GM21723 (cell line): ENCODE measurements at regions not wholly inside any gene's neighbourhood (a gene's known extent, or its start where the extent isn't known, plus 50 kb on each side); places are given as distances from the start of the nearest gene placed in this dataset.
A peak's percentile ranks its signal among the peaks of the same experiment; 100 is the strongest.
"Not testable (repeated sequence)": the region's sequence is repeated elsewhere in the genome, so short reads cannot be mapped to it uniquely, and the experiment has no call there.

Experiments used
- ATAC-seq: cut with Tn5 transposase; IDR thresholded peaks from one replicate; pipeline ENCODE4 v1.9.1; 2021; ENCODE audit warnings: mild to moderate bottlenecking, moderate library complexity; ENCODE audit not compliant: unreplicated experiment

GRCh38 chr5:91315701-91316100, 67.4 kb downstream of the ARRDC3 start:
- ATAC-seq = no peak

GRCh38 chr5:91313757-91314673, 69.1 kb downstream of the ARRDC3 start:
- ATAC-seq = peak; percentile 45

DNA sequence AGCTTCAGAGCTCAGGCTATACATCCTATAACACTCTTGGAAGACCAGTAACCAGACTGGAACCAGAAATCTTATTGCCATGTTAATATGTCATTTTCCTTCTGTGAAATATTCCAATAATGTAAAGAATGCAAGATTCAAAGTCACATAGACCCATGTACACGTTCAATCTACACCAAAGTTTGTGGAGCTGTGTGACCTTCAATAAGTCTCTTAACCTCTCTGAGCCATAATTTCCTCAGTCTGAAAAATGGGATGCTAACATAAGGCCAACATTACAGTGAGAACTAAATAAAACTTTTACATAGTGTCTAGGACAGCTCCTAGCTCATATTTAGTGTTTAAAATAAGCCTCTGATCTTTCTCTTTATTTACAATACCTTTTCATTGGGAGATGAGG, 70.4 kb downstream of the ARRDC3 start:
- ATAC-seq = no peak

- peak; percentile 92 for ATAC-seq
Measured at GRCh38 chr5:91311697-91312501, 71.2 kb downstream of the ARRDC3 start.

DNA sequence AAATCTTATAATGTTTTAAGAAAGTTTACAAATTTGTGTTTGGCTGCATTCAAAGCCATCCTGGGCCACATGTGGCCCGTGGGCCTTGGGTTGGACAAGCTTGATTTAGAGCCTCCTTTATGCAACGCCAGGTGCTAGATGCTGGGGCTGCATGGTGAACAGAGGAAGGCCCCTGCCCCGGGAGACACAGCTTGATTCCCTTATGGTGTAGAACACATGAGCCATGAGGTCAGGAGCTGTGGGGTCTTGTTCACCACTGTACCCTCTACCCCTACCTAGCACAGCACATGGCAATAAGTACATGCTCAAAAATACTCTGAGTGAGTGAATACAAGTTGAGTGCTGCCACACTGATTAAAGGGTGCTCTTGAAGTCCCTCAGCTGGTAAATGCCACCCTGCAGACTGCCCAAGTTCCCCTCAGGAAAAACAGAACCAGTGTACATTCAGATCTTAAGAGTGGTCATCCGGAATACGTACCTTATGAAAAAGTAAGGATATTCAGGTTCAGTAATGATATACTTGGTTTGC, 71.9 kb downstream of the ARRDC3 start:
- peak; percentile 22 for ATAC-seq

- ATAC-seq = not testable (repeated sequence)
Measured at GRCh38 chr5:91308157-91308556, 75.0 kb downstream of the ARRDC3 start.

GRCh38 chr5:91307048-91307447, 76.1 kb downstream of the ARRDC3 start:
- no peak for ATAC-seq

DNA sequence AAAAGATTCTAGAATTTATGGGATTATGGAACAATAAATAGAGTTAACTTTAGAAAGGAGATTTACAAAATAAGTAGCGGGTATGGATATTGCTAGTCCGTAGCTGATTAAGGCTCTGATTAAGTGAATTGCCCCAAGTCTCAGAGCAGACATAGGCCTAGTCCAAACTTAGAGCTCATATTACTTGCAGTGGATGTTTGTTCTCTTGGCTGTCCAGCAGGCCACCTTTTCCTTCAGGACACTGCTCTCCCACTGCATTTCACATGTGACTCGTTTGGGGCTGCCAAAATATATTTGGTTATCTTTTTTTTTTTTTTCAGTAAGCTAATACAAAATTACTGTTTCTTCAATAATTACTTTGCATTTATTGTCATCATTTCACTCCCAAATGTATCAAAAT, 76.6 kb downstream of the ARRDC3 start:
- ATAC-seq = no peak

DNA sequence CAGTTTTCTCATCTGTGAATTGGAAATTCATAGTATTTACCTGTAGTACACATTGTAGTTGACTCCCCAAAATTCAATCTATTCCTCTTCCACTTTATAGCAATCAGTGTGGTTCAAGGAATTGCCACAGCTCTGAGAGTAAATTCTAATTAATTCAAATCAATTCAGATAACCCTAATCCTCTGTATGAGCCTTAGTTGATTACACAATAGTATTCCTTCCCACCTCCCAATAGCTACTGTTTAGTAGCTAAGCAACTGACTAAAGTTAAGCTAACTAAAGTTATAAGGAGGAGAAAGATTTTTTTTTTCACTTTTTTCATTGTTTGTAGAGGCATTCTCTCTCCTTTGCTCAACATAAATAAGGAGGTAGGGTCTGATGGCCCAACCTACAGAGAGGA, 77.5 kb downstream of the ARRDC3 start:
- ATAC-seq = no peak

DNA sequence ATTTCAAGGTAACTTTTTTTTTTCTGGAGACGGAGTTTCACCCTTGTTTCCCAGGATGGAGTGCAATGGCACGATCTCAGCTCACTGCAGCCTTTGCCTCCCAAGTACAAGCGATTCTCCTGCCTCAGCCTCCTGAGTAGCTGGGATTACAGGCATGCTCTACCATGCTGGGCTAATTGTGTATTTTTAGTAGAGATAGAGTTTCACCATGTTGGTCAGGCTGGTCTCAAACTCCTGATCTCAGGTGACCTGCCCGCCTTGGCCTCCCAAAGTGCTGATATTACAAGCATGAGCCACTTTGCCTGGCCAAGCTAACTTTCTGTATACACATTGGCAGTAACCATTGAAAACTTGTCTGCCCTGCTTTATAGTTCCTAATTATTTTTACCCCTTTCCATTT, 79.1 kb downstream of the ARRDC3 start:
- ATAC-seq = not testable (repeated sequence)

DNA sequence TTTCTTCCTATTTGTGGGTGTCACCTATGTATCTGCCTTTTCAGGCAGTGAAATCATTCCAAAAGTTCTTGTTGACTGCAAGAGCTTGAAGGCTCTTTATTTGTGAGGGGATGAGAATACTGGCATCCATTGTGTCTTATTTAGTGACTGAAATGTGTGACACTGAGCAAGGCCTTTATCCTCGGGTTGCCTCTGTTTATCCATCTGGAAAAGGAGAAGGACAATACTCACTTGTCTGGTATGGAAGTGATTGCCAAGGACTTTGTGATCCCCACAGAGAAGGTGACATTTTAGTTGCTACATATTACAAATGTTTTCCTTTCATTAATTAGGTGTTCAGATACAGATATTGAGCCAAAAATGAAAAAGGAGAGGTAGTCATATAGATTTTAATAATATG, 80.2 kb downstream of the ARRDC3 start:
- ATAC-seq = no peak

GRCh38 chr5:91302305-91302704, 80.8 kb downstream of the ARRDC3 start:
- ATAC-seq = no peak

- ATAC-seq = no peak
Measured at GRCh38 chr5:91301106-91301846, 81.8 kb downstream of the ARRDC3 start.

GRCh38 chr5:91297994-91298393, 85.1 kb downstream of the ARRDC3 start:
- ATAC-seq = no peak

DNA sequence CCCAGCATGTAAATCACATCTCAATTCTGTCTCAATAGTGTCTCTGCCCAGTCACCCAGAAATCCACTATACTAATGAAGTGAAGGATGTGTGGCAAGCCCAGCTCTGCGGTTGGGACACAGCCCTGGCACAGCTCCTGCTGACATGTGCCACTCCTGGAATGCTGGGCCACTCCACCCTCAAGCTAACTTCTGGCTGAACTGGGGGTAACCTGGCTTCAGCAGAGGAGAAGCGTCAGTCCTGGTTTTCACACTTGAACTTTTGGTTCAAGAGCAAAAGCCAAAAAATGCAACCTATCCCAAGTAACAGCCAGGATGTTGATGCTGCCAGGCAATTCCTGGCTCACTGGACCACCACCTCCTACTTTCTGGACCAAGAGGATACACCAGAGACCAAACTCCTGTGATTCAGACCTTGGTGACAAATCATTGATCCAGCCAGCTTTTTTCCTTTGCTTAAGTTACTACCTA, 86.4 kb downstream of the ARRDC3 start:
- no peak for ATAC-seq

DNA sequence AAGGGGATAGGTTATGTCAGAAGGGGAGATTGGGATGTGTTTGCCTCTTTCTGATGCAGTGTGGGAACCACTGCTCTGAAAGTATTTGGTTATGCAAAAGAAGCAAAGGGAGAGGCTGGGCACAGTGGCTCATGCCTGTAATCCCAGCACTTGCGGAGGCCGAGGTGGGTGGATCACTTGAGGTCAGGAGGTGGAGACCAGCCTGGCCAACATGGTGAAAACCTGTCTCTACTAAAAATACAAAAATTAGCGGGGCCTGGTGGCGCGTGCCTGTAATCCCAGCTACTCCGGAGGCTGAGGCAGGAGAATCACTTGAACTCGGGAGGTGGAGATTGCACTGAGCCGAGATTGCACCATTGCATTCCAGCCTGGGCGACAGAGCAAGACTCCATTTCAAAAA, 87.0 kb downstream of the ARRDC3 start:
- not testable (repeated sequence) for ATAC-seq

DNA sequence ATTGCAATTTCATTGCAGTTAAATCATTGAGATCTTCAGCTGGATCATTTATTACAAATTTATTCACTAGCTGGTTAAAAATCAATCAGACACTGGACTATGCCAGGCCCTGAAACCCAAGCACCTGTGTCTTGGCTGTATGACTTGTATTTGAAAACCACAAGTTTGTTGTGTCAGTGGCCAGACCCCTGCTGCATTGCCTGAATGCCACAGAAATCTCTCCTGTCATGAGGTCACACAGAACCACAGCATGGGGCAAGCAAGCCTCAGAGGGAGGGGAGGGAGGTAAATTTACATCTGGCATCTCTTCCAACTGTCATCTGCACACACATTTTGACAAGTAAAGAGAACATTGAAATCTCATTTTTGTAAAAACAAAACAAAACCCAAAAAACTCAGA, 90.0 kb downstream of the ARRDC3 start:
- ATAC-seq = peak; percentile 96

GRCh38 chr5:91291628-91292569, 91.2 kb downstream of the ARRDC3 start:
- ATAC-seq = no peak

GRCh38 chr5:91288118-91288916, 94.8 kb downstream of the ARRDC3 start:
- no peak for ATAC-seq
